Thyroid gland (tissue), 4 donors: ENCODE measurements at regions not wholly inside any gene's neighbourhood (a gene's known extent, or its start where the extent isn't known, plus 50 kb on each side); places are given as distances from the start of the nearest gene placed in this dataset.

Experiments
- DNase-seq, 2 donors: peaks; one replicate each; pipeline ENCODE4 v3.0.0-alpha.2; 2019
- H3K27ac ChIP-seq, 3 donors: fragments of 200-600 bp; sonication (generic); 1 replicate in 2 of 3; 2 replicates in 1 of 3; pipeline ENCODE4 v1.5.1; 2016 to 2019; ENCODE audit warnings: mild to moderate bottlenecking in 1 of 3, moderate library complexity in 1 of 3
- H3K27me3 ChIP-seq: fragments of 200-600 bp; sonication (generic); one replicate; pipeline ENCODE4 v1.5.1; 2019
- H3K36me3 ChIP-seq, 2 donors: fragments of 200-600 bp; sonication (generic); one replicate each; pipeline ENCODE4 v1.5.1; 2016 to 2019
- H3K4me1 ChIP-seq, 2 donors: fragments of 200-600 bp; sonication (generic); one replicate each; pipeline ENCODE4 v1.5.1; 2017 to 2019
- H3K4me3 ChIP-seq, 3 donors: fragments of 200-600 bp; sonication (generic); replicated peaks in 1 of 3; 1 replicate in 2 of 3; 2 replicates in 1 of 3; pipeline ENCODE4 v1.5.1; 2016; ENCODE audit warnings: mild to moderate bottlenecking in 1 of 3
- H3K9me3 ChIP-seq: fragments of 200-600 bp; sonication (generic); one replicate; pipeline ENCODE4 v1.5.1; 2017
- CTCF ChIP-seq, 6 experiments: fragments of 200-600 bp in 3 of 6; fragments of 450-650 bp in 3 of 6; sonication (generic) in 3 of 6; IDR thresholded peaks; one replicate each; pipeline ENCODE4 v1.5.1; 2016 to 2019; ENCODE audit warnings: antibody characterized with exemption in 6 of 6, mild to moderate bottlenecking in 2 of 6, inconsistent platforms in 1 of 6, moderate library complexity in 1 of 6
- POLR2A ChIP-seq, 2 donors: fragments of 450-650 bp; IDR thresholded peaks; one replicate each; pipeline ENCODE4 v1.6.1; 2017; ENCODE audit warnings: antibody characterized with exemption in 2 of 2, mild to moderate bottlenecking in 2 of 2, moderate library complexity in 1 of 2
- WGBS, 2 donors: methylation state at CpG; one replicate each; pipeline ENCODE4 v1.1.5; 2017; 5-methylcytosine and 5-hydroxymethylcytosine counted together
- intact Hi-C: fragments of 100-400 bp; cut with DNase I; formaldehyde crosslinking; loops from one replicate; pipeline ENCODE4 v1.15.1; 2023

DNA sequence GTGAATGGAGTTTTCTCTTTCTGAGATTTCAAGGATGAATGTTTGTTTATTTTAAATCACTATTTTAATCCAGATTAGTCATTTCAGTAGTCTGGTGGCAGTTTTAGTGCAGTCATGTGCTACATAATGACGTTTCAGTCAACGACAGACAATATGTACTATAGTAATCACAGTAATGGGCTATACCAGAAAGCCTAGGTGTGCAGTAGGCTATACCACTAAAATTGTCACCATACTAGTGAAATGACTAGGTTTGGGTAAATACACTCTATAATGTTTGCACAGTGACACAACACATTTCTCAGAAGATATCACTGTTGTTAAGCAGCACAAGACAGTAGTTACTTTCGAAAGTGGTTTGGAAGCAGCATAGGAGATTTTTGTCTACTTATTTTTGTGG lies 203.1 kb downstream of the ETNK1 start:
- no peaks in the 10 kb centered on the region for H3K27me3 ChIP-seq
- intact Hi-C loops = no loop called here
- no peak overlapping the region for H3K27ac ChIP-seq
- whole genome bisulfite sequencing, 2 donors = 78 to 81% methylated on average over 3 of the region's 3 CpGs
- no peak overlapping the region for H3K4me3 ChIP-seq
- H3K4me1 ChIP-seq = no peaks in the 10 kb centered on the region
- no peaks in the 10 kb centered on the region for H3K36me3 ChIP-seq
- no peak for DNase-seq
- H3K9me3 ChIP-seq = no peaks in the 10 kb centered on the region
- no peak for TF ChIP-seq CTCF (IDR thresholded peaks at IDR 0.05)
- TF ChIP-seq POLR2A (IDR thresholded peaks at IDR 0.05) = no peak

GRCh38 chr12:22835431-22835830 lies 210.5 kb downstream of the ETNK1 start:
- WGBS, 2 donors = 84 to 91% methylated on average over 6 of the region's 6 CpGs
- Histone ChIP-seq H3K4me1 (no peaks in the 10 kb centered on the region), H3K27ac (no peak overlapping the region), H3K36me3 (no peaks in the 10 kb centered on the region), H3K9me3 (no peaks in the 10 kb centered on the region), H3K27me3 (no peaks in the 10 kb centered on the region), H3K4me3 (no peak overlapping the region)
- TF ChIP-seq POLR2A (IDR thresholded peaks at IDR 0.05) (no peak), CTCF (IDR thresholded peaks at IDR 0.05) (no peak)
- intact Hi-C loops = no loop called here
- no peak for DNase-seq

DNA sequence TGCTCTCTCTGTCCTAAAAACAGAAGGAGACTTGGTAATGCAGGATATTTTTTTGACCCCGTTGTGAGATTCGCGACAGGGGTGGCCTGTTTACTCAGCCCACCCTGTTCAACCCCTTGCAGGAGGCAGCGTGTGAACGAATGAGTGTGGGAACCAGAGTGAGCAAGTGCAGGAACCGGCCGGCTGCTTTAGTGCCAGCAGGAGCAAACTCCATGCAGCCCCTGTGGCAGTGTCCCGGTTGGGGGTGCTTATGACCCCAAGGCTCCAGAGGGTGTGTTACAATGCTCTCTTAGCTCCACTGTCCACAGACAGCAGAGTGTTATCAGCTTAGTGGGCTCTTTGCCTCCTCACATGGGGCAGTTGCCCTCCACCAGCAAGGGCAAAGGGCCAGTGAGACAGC lies 225.2 kb downstream of the ETNK1 start:
- intact Hi-C loops = no loop called here
- DNase-seq = no peak
- Histone ChIP-seq H3K27ac (no peak overlapping the region), H3K4me3 (no peak overlapping the region), H3K4me1 (no peaks in the 10 kb centered on the region), H3K36me3 (no peaks in the 10 kb centered on the region), H3K27me3 (no peaks in the 10 kb centered on the region), H3K9me3 (no peaks in the 10 kb centered on the region)
- WGBS, 2 donors = 78 to 87% methylated on average over 7 of the region's 8 CpGs
- no peak for TF ChIP-seq POLR2A (IDR thresholded peaks at IDR 0.05)
- TF ChIP-seq CTCF (IDR thresholded peaks at IDR 0.05) = no peak

DNA sequence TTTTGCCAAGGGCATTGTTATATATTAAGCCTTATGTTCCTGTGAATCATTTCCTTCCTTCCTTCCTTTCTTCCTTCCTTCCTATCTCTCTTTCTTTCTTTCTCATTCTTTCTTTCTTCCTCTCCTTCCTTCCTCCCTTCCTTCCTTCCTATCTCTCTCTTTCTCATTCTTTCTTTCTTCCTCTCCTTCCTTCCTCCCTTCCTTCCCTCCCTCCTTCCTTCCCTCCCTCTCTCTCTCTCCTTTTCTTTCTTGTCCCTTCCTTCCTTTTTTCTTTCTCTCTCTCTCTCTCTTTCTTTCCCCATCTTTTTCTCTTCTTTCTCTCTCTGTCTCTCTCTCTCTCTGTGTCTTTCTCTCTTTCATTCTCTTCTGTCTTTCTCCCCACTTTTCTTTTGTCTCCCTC lies 226.6 kb downstream of the ETNK1 start:
- Histone ChIP-seq H3K4me3 (no peak overlapping the region), H3K9me3 (no peaks in the 10 kb centered on the region), H3K27me3 (no peaks in the 10 kb centered on the region), H3K4me1 (no peaks in the 10 kb centered on the region), H3K27ac (no peak overlapping the region), H3K36me3 (no peaks in the 10 kb centered on the region)
- intact Hi-C loops = no loop called here
- TF ChIP-seq CTCF (IDR thresholded peaks at IDR 0.05) (no peak), POLR2A (IDR thresholded peaks at IDR 0.05) (no peak)
- no peak for DNase-seq

DNA sequence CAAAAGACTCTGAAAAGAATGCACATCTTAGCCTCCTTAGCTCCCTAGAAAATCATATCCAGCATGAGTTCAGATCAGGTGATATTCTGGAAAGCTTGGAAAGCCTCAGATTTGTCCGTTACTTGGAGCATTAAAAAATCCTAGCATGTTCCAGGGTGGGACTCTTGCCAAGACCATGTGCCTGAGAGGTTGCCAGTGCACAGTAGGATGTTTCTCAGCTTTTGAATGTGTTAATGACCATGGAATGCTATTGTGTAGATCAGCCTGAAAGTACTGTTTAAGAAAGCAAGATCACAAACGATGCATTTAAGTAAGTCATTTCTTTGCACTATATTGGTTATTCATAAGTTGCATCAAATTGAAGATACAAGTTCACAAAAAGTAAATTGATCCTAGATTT lies 230.5 kb downstream of the ETNK1 start:
- no peak overlapping the region for H3K27ac ChIP-seq
- intact Hi-C loops = no loop called here
- no peaks in the 10 kb centered on the region for H3K9me3 ChIP-seq
- no peaks in the 10 kb centered on the region for H3K4me1 ChIP-seq
- TF ChIP-seq POLR2A (IDR thresholded peaks at IDR 0.05) (no peak), CTCF (IDR thresholded peaks at IDR 0.05) (no peak)
- no peak overlapping the region for H3K4me3 ChIP-seq
- DNase-seq = no peak
- no peaks in the 10 kb centered on the region for H3K27me3 ChIP-seq
- H3K36me3 ChIP-seq = no peaks in the 10 kb centered on the region
- 66 to 70% methylated on average over 2 of the region's 2 CpGs for WGBS, 2 donors
